SH-SY5Y (cell line): ENCODE measurements at regions not wholly inside any gene's neighbourhood (a gene's known extent, or its start where the extent isn't known, plus 50 kb on each side); places are given as distances from the start of the nearest gene placed in this dataset.

Experiments used
- GATA2 ChIP-seq: IDR thresholded peaks from 2 replicates; pipeline ENCODE4 v1.6.1; 2011; ENCODE audit warnings: mild to moderate bottlenecking, low read depth, low read length
- GATA3 ChIP-seq: IDR thresholded peaks from 2 replicates; pipeline ENCODE4 v1.6.1; 2011; ENCODE audit warnings: low read depth, mild to moderate bottlenecking, low read length, moderate library complexity

GRCh38 chr9:13491493-13492424, 212.3 kb upstream of the MPDZ start:
- TF ChIP-seq GATA2 (no peak), GATA3 (no peak)
